GM23338 (cell line): ENCODE measurements at regions not wholly inside any gene's neighbourhood (a gene's known extent, or its start where the extent isn't known, plus 50 kb on each side); places are given as distances from the start of the nearest gene placed in this dataset.

Experiments
- ATAC-seq: fragments of 200-7000 bp; cut with Tn5 transposase; 3 replicates; pipeline ENCODE4 v1.9.1; 2020
- DNase-seq: peaks from one replicate; pipeline ENCODE4 v3.0.0-alpha.2; 2015; ENCODE audit warnings: low spot score
- H2AFZ ChIP-seq: fragments of 200-600 bp; sonication (generic); 2 replicates; pipeline ENCODE4 v1.8.0; 2016; ENCODE audit warnings: antibody characterized with exemption, mild to moderate bottlenecking, moderate library complexity
- H3F3A ChIP-seq: fragments of 200-600 bp; sonication (generic); replicated peaks from 2 replicates; pipeline ENCODE4 v1.8.0; 2017; ENCODE audit warnings: antibody characterized with exemption, mixed run types, low read depth
- H3K27ac ChIP-seq: fragments of 200-600 bp; sonication (generic); 2 replicates; pipeline ENCODE4 v1.6.1; 2016; ENCODE audit warnings: low read depth
- H3K27me3 ChIP-seq: fragments of 200-600 bp; sonication (generic); 2 replicates; pipeline ENCODE4 v1.8.0; 2016; ENCODE audit warnings: mild to moderate bottlenecking, mixed run types, moderate library complexity; ENCODE audit not compliant: insufficient read depth
- H3K36me3 ChIP-seq: fragments of 200-600 bp; sonication (generic); 2 replicates; pipeline ENCODE4 v1.8.0; 2016; ENCODE audit warnings: mild to moderate bottlenecking; ENCODE audit not compliant: insufficient read depth
- H3K4me1 ChIP-seq: fragments of 200-600 bp; sonication (generic); 2 replicates; pipeline ENCODE4 v1.8.0; 2016; ENCODE audit warnings: mild to moderate bottlenecking, moderate library complexity; ENCODE audit not compliant: insufficient read depth
- H3K4me2 ChIP-seq: fragments of 200-600 bp; sonication (generic); 2 replicates; pipeline ENCODE4 v1.7.1; 2017; ENCODE audit warnings: mixed run types
- H3K4me3 ChIP-seq: fragments of 200-600 bp; sonication (generic); 2 replicates; pipeline ENCODE4 v1.6.1; 2016; ENCODE audit warnings: mixed run types
- H3K79me2 ChIP-seq: fragments of 200-600 bp; sonication (generic); replicated peaks from 2 replicates; pipeline ENCODE4 v1.8.0; 2017; ENCODE audit warnings: mild to moderate bottlenecking; ENCODE audit not compliant: insufficient read depth
- H3K9me2 ChIP-seq: fragments of 200-600 bp; sonication (generic); 2 replicates; pipeline ENCODE4 v1.8.0; 2017; ENCODE audit not compliant: insufficient read depth
- H4K20me1 ChIP-seq: fragments of 200-600 bp; sonication (generic); replicated peaks from 2 replicates; pipeline ENCODE4 v1.8.0; 2017; ENCODE audit warnings: mild to moderate bottlenecking; ENCODE audit not compliant: insufficient read depth
- H3K27ac Mint-ChIP-seq: 2 replicates; pipeline ENCODE4 v1.8.0; 2020; ENCODE audit warnings: inconsistent platforms, mild to moderate bottlenecking, moderate library complexity, mixed read lengths
- H3K27me3 Mint-ChIP-seq: 3 replicates; pipeline ENCODE4 v1.8.0; 2022; ENCODE audit warnings: low read depth, mild to moderate bottlenecking, moderate library complexity, mixed read lengths, inconsistent platforms; ENCODE audit not compliant: insufficient read depth, poor library complexity
- H3K36me3 Mint-ChIP-seq: 3 replicates; pipeline ENCODE4 v1.8.0; 2021; ENCODE audit warnings: low read depth, mild to moderate bottlenecking, inconsistent platforms, moderate library complexity, mixed read lengths
- H3K4me1 Mint-ChIP-seq: 3 replicates; pipeline ENCODE4 v1.8.0; 2020; ENCODE audit warnings: mild to moderate bottlenecking, inconsistent platforms, mixed read lengths
- H3K4me3 Mint-ChIP-seq: 3 replicates; pipeline ENCODE4 v1.8.0; 2021; ENCODE audit warnings: moderate library complexity, mild to moderate bottlenecking, inconsistent platforms, mixed read lengths
- H3K9me3 Mint-ChIP-seq: 3 replicates; pipeline ENCODE4 v1.8.0; 2020; ENCODE audit warnings: moderate library complexity, mild to moderate bottlenecking, inconsistent platforms, mixed read lengths
- CREB1 ChIP-seq: fragments of 250-450 bp; sonication (Bioruptor Pico); IDR thresholded peaks from 2 replicates; pipeline ENCODE4 v1.5.0; 2020; ENCODE audit warnings: low read depth, mild to moderate bottlenecking, moderate library complexity
- EZH2 ChIP-seq: fragments of 200-600 bp; sonication (generic); IDR thresholded peaks from one replicate; pipeline ENCODE4 v1.8.0; 2017; ENCODE audit warnings: antibody characterized with exemption, mild to moderate bottlenecking, low read depth; ENCODE audit not compliant: unreplicated experiment
- EZH2phosphoT487 ChIP-seq: fragments of 200-600 bp; sonication (generic); IDR thresholded peaks from one replicate; pipeline ENCODE4 v1.8.1; 2018; ENCODE audit warnings: antibody characterized with exemption; ENCODE audit not compliant: unreplicated experiment
- JUNB ChIP-seq: IDR thresholded peaks from one replicate; pipeline ENCODE4 v1.6.1; 2016; ENCODE audit warnings: antibody characterized with exemption; ENCODE audit not compliant: unreplicated experiment
- NANOG ChIP-seq: IDR thresholded peaks from 2 replicates; pipeline ENCODE4 v1.6.1; 2016; ENCODE audit warnings: antibody characterized with exemption, borderline replicate concordance
- POLR2AphosphoS5 ChIP-seq: IDR thresholded peaks from 2 replicates; pipeline ENCODE4 v1.6.1; 2016; ENCODE audit warnings: antibody characterized with exemption, low read depth
- STAT1 ChIP-seq: IDR thresholded peaks from one replicate; pipeline ENCODE4 v1.6.1; 2016; ENCODE audit warnings: antibody characterized with exemption; ENCODE audit not compliant: unreplicated experiment
- ZNF331 ChIP-seq: fragments of 250-450 bp; sonication (Bioruptor Pico); IDR thresholded peaks from 2 replicates; pipeline ENCODE4 v1.5.0; 2020; ENCODE audit warnings: low read depth, mild to moderate bottlenecking, moderate library complexity
- TF ChIP-seq, protein P1 (sequence below), 2 experiments: fragments of 200-600 bp in 1 of 2; sonication (generic) in 1 of 2; conservative IDR thresholded peaks; 2 replicates each; pipeline versions ENCODE4 v1.5.1 to v1.6.1; 2016 to 2017; ENCODE audit warnings: antibody characterized with exemption in 2 of 2, low read depth in 2 of 2, mild to moderate bottlenecking in 2 of 2, moderate library complexity in 1 of 2
- TF ChIP-seq, protein P2 (sequence below): fragments of 250-450 bp; sonication (Bioruptor Pico); IDR thresholded peaks from 2 replicates; pipeline ENCODE4 v1.5.0; 2020; ENCODE audit warnings: mild to moderate bottlenecking, moderate library complexity

DNA sequence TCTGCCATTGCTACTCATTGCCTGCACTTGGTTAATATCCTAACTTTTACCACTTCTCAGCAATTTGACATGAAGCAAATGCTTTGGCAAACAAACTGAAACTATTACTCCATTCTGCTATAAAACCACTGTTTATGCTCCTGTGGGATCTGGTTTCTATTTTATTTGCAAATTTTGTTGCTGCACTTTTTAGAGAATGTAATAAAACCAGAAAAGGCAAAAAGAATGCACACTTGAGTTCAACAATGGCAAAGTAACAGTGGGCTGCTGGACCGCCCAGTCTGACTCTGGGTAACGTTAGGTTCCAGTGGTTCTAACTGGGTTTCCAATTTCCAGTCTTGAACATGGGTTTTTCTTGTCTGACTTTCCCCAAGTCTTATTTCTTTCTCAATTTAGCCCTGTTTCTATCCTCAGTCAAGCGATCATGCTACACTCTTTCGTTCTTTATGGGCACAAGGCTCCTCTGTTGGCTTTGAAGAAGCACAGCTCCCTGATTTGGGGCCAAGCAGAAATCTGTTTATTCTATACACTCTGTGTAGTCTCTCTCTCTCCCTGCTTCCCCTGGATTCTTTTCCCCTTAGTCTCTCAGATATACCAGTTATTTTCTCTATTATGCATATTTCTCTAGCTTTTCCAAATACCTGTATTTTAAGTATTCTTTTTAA, 129.2 kb upstream of the FAM3C start:
- TF ChIP-seq JUNB (no peak), EZH2phosphoT487 (no peak), POLR2AphosphoS5 (no peak), CREB1 (no peak), NANOG (no peak)
- TF ChIP-seq, protein P1, sequence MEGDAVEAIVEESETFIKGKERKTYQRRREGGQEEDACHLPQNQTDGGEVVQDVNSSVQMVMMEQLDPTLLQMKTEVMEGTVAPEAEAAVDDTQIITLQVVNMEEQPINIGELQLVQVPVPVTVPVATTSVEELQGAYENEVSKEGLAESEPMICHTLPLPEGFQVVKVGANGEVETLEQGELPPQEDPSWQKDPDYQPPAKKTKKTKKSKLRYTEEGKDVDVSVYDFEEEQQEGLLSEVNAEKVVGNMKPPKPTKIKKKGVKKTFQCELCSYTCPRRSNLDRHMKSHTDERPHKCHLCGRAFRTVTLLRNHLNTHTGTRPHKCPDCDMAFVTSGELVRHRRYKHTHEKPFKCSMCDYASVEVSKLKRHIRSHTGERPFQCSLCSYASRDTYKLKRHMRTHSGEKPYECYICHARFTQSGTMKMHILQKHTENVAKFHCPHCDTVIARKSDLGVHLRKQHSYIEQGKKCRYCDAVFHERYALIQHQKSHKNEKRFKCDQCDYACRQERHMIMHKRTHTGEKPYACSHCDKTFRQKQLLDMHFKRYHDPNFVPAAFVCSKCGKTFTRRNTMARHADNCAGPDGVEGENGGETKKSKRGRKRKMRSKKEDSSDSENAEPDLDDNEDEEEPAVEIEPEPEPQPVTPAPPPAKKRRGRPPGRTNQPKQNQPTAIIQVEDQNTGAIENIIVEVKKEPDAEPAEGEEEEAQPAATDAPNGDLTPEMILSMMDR (conservative IDR thresholded peaks at IDR 0.05; ENCODE audit: low read depth in 2 of 2) = no peak
- Histone ChIP-seq H3F3A (no peaks in the 10 kb centered on the region), H3K27ac (no peak overlapping the region), H3K79me2 (no peaks in the 10 kb centered on the region), H3K36me3 (no peaks in the 10 kb centered on the region), H3K4me3 (no peak overlapping the region), H3K9me2 (peaks cover 2% of the 10 kb centered on the region; the same call in 1 of the 2 replicates), H4K20me1 (no peaks in the 10 kb centered on the region), H3K4me1 (no peaks in the 10 kb centered on the region), H3K4me2 (no peak overlapping the region), H2AFZ (no peak overlapping the region), H3K27me3 (no peaks in the 10 kb centered on the region)
- H3K9me3 Mint-ChIP-seq = no peaks in the 10 kb centered on the region; the same call in 2 of the 3 replicates
- ATAC-seq = no peak
- H3K4me1 Mint-ChIP-seq = no peaks in the 10 kb centered on the region
- no peak for DNase-seq
- H3K4me3 Mint-ChIP-seq = no peak overlapping the region
- no peak overlapping the region for H3K27ac Mint-ChIP-seq
- H3K36me3 Mint-ChIP-seq = no peaks in the 10 kb centered on the region
- H3K27me3 Mint-ChIP-seq = no peaks in the 10 kb centered on the region

DNA sequence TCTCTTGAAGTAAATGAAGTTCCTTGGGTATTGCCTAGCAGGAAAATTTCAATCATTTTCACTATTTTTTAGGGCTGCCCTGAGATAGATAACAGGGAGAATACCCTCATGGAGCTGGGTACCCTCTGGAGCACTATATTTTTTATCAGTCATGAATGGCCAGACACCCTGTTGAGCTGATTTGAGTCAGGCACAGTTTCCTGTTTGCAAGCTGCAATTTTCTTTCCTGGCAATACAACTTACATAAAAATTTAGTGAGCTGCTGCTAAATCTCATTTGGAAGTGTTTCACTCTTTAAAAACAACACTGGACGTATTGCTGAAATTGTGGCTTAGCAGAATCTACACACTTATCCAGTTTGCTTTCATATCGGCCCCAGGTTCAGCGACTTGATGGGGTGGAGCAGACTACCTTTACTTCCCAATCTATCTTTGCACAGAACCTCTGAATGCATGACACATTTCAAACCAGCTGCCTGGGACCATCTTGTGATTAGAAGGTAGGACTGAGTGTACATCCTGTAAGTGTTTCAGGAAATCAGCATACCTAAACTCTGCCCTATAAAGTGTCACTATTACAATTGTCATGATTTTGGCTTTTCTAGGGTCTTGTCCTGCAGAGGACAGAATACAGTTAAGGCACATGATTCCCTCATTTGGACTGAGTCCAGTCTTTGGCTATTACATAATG, 125.7 kb upstream of the FAM3C start:
- Mint-ChIP-seq H3K4me1 (no peaks in the 10 kb centered on the region), H3K27me3 (no peaks in the 10 kb centered on the region), H3K36me3 (no peaks in the 10 kb centered on the region), H3K4me3 (no peak overlapping the region), H3K27ac (no peak overlapping the region), H3K9me3 (no peaks in the 10 kb centered on the region; the same call in 2 of the 3 replicates)
- Histone ChIP-seq H4K20me1 (no peaks in the 10 kb centered on the region), H3K4me1 (no peaks in the 10 kb centered on the region), H3K4me2 (no peak overlapping the region), H3K27me3 (no peaks in the 10 kb centered on the region), H3K79me2 (no peaks in the 10 kb centered on the region), H3K27ac (no peak overlapping the region), H3K36me3 (no peaks in the 10 kb centered on the region), H3K4me3 (no peak overlapping the region), H3F3A (no peaks in the 10 kb centered on the region), H3K9me2 (peaks cover 7% of the 10 kb centered on the region), H2AFZ (no peak overlapping the region)
- DNase-seq (no peak), ATAC-seq (no peak)
- TF ChIP-seq EZH2 (no peak), STAT1 (no peak), EZH2phosphoT487 (no peak), ZNF331 (no peak), POLR2AphosphoS5 (no peak), CREB1 (no peak)
- TF ChIP-seq, protein P2, sequence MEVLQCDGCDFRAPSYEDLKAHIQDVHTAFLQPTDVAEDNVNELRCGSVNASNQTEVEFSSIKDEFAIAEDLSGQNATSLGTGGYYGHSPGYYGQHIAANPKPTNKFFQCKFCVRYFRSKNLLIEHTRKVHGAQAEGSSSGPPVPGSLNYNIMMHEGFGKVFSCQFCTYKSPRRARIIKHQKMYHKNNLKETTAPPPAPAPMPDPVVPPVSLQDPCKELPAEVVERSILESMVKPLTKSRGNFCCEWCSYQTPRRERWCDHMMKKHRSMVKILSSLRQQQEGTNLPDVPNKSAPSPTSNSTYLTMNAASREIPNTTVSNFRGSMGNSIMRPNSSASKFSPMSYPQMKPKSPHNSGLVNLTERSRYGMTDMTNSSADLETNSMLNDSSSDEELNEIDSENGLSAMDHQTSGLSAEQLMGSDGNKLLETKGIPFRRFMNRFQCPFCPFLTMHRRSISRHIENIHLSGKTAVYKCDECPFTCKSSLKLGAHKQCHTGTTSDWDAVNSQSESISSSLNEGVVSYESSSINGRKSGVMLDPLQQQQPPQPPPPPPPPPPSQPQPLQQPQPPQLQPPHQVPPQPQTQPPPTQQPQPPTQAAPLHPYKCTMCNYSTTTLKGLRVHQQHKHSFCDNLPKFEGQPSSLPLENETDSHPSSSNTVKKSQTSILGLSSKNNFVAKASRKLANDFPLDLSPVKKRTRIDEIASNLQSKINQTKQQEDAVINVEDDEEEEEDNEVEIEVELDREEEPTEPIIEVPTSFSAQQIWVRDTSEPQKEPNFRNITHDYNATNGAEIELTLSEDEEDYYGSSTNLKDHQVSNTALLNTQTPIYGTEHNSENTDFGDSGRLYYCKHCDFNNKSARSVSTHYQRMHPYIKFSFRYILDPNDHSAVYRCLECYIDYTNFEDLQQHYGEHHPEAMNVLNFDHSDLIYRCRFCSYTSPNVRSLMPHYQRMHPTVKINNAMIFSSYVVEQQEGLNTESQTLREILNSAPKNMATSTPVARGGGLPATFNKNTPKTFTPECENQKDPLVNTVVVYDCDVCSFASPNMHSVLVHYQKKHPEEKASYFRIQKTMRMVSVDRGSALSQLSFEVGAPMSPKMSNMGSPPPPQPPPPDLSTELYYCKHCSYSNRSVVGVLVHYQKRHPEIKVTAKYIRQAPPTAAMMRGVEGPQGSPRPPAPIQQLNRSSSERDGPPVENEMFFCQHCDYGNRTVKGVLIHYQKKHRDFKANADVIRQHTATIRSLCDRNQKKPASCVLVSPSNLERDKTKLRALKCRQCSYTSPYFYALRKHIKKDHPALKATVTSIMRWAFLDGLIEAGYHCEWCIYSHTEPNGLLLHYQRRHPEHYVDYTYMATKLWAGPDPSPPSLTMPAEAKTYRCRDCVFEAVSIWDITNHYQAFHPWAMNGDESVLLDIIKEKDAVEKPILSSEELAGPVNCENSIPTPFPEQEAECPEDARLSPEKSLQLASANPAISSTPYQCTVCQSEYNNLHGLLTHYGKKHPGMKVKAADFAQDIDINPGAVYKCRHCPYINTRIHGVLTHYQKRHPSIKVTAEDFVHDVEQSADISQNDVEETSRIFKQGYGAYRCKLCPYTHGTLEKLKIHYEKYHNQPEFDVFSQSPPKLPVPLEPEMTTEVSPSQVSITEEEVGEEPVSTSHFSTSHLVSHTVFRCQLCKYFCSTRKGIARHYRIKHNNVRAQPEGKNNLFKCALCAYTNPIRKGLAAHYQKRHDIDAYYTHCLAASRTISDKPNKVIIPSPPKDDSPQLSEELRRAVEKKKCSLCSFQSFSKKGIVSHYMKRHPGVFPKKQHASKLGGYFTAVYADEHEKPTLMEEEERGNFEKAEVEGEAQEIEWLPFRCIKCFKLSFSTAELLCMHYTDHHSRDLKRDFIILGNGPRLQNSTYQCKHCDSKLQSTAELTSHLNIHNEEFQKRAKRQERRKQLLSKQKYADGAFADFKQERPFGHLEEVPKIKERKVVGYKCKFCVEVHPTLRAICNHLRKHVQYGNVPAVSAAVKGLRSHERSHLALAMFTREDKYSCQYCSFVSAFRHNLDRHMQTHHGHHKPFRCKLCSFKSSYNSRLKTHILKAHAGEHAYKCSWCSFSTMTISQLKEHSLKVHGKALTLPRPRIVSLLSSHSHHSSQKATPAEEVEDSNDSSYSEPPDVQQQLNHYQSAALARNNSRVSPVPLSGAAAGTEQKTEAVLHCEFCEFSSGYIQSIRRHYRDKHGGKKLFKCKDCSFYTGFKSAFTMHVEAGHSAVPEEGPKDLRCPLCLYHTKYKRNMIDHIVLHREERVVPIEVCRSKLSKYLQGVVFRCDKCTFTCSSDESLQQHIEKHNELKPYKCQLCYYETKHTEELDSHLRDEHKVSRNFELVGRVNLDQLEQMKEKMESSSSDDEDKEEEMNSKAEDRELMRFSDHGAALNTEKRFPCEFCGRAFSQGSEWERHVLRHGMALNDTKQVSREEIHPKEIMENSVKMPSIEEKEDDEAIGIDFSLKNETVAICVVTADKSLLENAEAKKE (CRISPR knock-in tag) = no peak
- TF ChIP-seq, protein P1 (conservative IDR thresholded peaks at IDR 0.05; ENCODE audit: low read depth in 2 of 2) = no peak
